NB4 (cell line): ENCODE measurements at regions not wholly inside any gene's neighbourhood (a gene's known extent, or its start where the extent isn't known, plus 50 kb on each side); places are given as distances from the start of the nearest gene placed in this dataset.

Experiments
- DNase-seq: peaks from one replicate; pipeline ENCODE4 v3.0.0; 2010; ENCODE audit warnings: low read depth
- H3K4me3 ChIP-seq: one replicate; pipeline ENCODE4 v1.5.1; 2011; ENCODE audit warnings: mild to moderate bottlenecking, low read depth, low read length, moderate library complexity
- MYC ChIP-seq: IDR thresholded peaks from 2 replicates; pipeline ENCODE4 v1.6.1; 2011; ENCODE audit warnings: low read depth, low read length
- POLR2A ChIP-seq: IDR thresholded peaks from 2 replicates; pipeline ENCODE4 v1.6.1; 2011; ENCODE audit warnings: mild to moderate bottlenecking; ENCODE audit not compliant: insufficient read length; ENCODE audit errors: extremely low read depth
- TF ChIP-seq, protein P1 (sequence below): IDR thresholded peaks from 2 replicates; pipeline ENCODE4 v1.6.1; 2011; ENCODE audit warnings: low read depth, low read length
- TF ChIP-seq, protein P2 (sequence below): IDR thresholded peaks from one replicate; pipeline ENCODE4 v1.5.1; 2012; ENCODE audit warnings: low read depth, low read length

DNA sequence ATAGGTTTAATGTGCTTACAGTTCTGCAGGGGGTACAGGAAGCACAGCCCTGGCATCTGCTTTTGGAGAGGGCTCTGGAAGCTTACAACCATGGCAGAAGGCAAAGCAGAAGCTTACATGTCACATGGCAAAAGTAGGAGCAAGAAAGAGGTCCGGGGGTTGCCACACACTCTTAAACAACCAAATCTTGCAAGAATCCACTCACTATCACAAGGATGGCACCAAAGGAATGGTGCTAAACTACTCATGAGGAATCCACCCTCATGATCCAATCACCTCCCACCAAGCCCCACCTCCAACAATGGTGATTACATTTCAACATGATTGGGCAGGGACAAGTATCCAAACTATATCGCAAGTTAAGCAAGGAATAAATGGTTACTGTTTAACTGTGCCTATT lies 255.8 kb upstream of the AVPR1A start:
- TF ChIP-seq POLR2A (no peak), MYC (no peak)
- TF ChIP-seq, protein P1, sequence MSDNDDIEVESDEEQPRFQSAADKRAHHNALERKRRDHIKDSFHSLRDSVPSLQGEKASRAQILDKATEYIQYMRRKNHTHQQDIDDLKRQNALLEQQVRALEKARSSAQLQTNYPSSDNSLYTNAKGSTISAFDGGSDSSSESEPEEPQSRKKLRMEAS = no peak
- TF ChIP-seq, protein P2, sequence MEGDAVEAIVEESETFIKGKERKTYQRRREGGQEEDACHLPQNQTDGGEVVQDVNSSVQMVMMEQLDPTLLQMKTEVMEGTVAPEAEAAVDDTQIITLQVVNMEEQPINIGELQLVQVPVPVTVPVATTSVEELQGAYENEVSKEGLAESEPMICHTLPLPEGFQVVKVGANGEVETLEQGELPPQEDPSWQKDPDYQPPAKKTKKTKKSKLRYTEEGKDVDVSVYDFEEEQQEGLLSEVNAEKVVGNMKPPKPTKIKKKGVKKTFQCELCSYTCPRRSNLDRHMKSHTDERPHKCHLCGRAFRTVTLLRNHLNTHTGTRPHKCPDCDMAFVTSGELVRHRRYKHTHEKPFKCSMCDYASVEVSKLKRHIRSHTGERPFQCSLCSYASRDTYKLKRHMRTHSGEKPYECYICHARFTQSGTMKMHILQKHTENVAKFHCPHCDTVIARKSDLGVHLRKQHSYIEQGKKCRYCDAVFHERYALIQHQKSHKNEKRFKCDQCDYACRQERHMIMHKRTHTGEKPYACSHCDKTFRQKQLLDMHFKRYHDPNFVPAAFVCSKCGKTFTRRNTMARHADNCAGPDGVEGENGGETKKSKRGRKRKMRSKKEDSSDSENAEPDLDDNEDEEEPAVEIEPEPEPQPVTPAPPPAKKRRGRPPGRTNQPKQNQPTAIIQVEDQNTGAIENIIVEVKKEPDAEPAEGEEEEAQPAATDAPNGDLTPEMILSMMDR = no peak
- no peak for DNase-seq
- no peak overlapping the region for H3K4me3 ChIP-seq

DNA sequence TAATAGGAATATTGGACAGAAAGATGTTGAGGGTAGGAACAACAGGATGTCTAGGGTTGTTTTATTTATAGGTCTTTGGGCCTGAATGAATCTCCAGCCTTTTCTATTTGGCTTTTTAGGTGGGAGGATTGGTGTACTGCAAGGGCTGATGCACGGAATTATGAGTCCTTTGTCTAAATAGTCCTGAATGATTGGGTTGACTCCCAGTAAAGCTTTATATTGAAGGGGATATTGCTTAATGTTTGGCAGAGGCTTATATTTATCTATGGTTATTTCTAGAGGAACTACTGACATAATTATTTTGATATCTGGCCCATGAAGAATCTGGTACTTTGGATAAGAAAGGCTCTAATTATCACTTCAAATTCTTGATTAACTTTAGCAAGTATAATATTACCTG lies 253.6 kb upstream of the AVPR1A start:
- no peak for DNase-seq
- H3K4me3 ChIP-seq = no peak overlapping the region
- TF ChIP-seq, protein P1 = no peak
- no peak for TF ChIP-seq MYC
- TF ChIP-seq, protein P2 = no peak
- no peak for TF ChIP-seq POLR2A

DNA sequence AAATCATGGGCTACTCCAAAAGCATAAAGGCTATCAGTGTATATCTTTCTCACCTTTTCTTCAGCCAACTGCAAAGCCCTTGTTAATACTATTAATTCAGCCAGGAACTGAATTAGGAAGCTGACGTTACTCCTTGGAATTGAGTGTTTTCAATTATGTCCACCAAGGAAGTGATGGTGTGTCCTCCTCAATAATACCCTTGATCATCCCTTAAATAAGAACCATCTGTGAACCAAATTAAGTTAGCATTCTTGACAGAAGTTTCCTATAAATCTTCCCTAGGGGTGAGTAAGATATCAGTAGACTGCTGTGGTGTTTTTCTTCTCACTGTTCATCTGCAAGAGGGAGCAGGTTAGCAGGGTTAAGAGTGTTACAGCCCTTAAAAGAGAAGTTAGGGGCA lies 252.3 kb upstream of the AVPR1A start:
- TF ChIP-seq, protein P2 = no peak
- no peak for TF ChIP-seq MYC
- TF ChIP-seq POLR2A = no peak
- TF ChIP-seq, protein P1 = no peak
- no peak for DNase-seq

DNA sequence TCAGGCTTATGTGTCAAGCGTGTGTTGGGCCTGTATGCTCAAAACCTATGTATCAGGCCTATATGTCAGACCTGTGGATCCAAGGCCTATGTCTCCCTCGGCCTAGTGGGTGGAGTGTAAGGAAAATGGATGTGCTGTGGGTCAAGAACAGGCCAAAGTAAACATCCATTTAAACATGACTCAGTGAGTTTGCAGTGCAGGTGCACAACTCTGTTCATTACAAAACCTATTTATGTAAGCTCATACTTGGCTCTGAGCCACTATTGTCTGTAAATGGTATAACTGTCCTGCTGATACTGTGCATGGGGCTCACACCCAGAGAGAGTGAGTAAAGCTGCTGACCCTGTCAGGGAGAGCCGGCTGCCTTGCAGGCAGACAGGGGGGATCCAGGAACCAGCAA lies 249.7 kb upstream of the AVPR1A start:
- DNase-seq = no peak
- TF ChIP-seq, protein P1 = no peak
- no peak for TF ChIP-seq POLR2A
- TF ChIP-seq, protein P2 = no peak
- TF ChIP-seq MYC = no peak
- H3K4me3 ChIP-seq = no peak overlapping the region

More for the DNA sequence above, 252.3 kb upstream of the AVPR1A start:
- no peak overlapping the region for H3K4me3 ChIP-seq

DNA sequence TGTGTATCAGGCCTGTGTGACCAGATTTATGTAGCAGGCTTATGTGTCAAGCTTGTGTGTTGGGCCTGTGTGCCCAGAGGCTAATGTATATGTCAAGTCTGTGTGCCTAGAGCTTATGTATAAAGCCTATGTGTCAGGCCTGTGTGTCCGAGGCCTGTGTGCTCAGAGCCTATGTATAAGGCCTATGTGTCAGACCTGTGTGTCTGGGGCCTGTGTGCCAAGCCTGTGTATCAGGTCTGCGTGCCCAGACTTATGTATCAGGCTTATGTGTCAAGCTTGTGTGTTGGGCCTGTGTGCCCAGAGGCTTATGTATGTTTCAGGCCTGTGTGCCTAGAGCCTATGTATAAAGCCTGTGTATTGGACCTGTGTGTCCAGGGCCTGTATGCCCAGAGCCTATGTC lies 249.3 kb upstream of the AVPR1A start:
- DNase-seq = no peak
- TF ChIP-seq POLR2A (no peak), MYC (no peak)
- TF ChIP-seq, protein P1 = no peak
- TF ChIP-seq, protein P2 = no peak
- no peak overlapping the region for H3K4me3 ChIP-seq

DNA sequence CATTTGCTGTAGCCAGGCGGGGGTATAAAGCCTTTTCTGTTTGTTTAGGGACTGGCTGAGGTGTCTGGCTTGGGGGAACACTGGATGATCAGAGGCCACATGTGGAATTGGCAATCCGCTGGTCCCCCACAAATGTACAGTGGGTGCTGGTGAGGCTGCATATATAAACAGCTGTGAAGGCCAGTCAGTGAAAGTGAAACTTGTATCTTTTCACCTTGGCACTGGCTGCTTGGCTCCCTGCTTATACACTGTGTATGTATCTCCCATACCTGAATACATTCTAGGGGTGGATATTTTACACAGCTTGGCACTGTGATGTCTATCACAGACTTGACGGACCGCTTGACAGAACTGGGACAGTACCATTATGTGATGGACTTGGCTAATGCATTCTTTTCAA lies 246.8 kb upstream of the AVPR1A start:
- TF ChIP-seq POLR2A = no peak
- TF ChIP-seq MYC = no peak
- TF ChIP-seq, protein P2 = no peak
- TF ChIP-seq, protein P1 = no peak
- H3K4me3 ChIP-seq = no peak overlapping the region
- no peak for DNase-seq
